H9 (cell line): ENCODE measurements at regions not wholly inside any gene's neighbourhood (a gene's known extent, or its start where the extent isn't known, plus 50 kb on each side); places are given as distances from the start of the nearest gene placed in this dataset.

Source experiments
- DNase-seq: peaks from one replicate; pipeline ENCODE4 v3.0.0-alpha.2; 2017
- H2AFZ ChIP-seq: one replicate; pipeline ENCODE4 v1.6.1; 2013; ENCODE audit warnings: mild to moderate bottlenecking, low read length, control low read depth, moderate library complexity
- H2AK5ac ChIP-seq: 2 replicates; pipeline ENCODE4 v1.6.1; 2013; ENCODE audit warnings: low read length, control low read depth, mixed read lengths; ENCODE audit not compliant: insufficient read length
- H2BK120ac ChIP-seq: one replicate; pipeline ENCODE4 v1.6.1; 2013; ENCODE audit warnings: low read depth, mild to moderate bottlenecking, low read length, control low read depth, inconsistent platforms; ENCODE audit not compliant: poor library complexity, severe bottlenecking
- H2BK12ac ChIP-seq: 2 replicates; pipeline ENCODE4 v1.6.1; 2013; ENCODE audit warnings: low read length, control low read depth, mixed read lengths, low read depth; ENCODE audit not compliant: insufficient read length
- H2BK15ac ChIP-seq: 2 replicates; pipeline ENCODE4 v1.6.1; 2013; ENCODE audit warnings: low read depth, low read length, control low read depth
- H2BK20ac ChIP-seq: one replicate; pipeline ENCODE4 v1.6.1; 2013; ENCODE audit warnings: low read depth, mild to moderate bottlenecking, low read length, control low read depth, inconsistent platforms; ENCODE audit not compliant: poor library complexity, severe bottlenecking
- H2BK5ac ChIP-seq: 2 replicates; pipeline ENCODE4 v1.6.1; 2013; ENCODE audit warnings: low read length, control low read depth, mixed read lengths; ENCODE audit not compliant: insufficient read length
- H3K14ac ChIP-seq: 2 replicates; pipeline ENCODE4 v1.6.1; 2013; ENCODE audit warnings: low read length, control low read depth; ENCODE audit not compliant: insufficient read depth
- H3K18ac ChIP-seq: 2 replicates; pipeline ENCODE4 v1.6.1; 2013; ENCODE audit warnings: low read depth, mild to moderate bottlenecking, mixed read lengths, low read length, control low read depth; ENCODE audit not compliant: insufficient read length
- H3K23ac ChIP-seq: 2 replicates; pipeline ENCODE4 v1.6.1; 2013; ENCODE audit warnings: low read length, control low read depth, mixed read lengths, low read depth; ENCODE audit not compliant: insufficient read length
- H3K23me2 ChIP-seq: 2 replicates; pipeline ENCODE4 v1.6.1; 2013; ENCODE audit warnings: low read depth, mild to moderate bottlenecking, mixed read lengths, low read length, control low read depth; ENCODE audit not compliant: insufficient read length, poor library complexity, severe bottlenecking
- H3K27ac ChIP-seq: 2 replicates; pipeline ENCODE4 v1.5.1; 2013; ENCODE audit warnings: low read length, control low read depth, mixed read lengths, low read depth; ENCODE audit not compliant: insufficient read length
- H3K27me3 ChIP-seq: 2 replicates; pipeline ENCODE4 v1.6.1; 2013; ENCODE audit warnings: low read length, control low read depth, inconsistent platforms; ENCODE audit not compliant: insufficient read depth
- H3K4ac ChIP-seq: 2 replicates; pipeline ENCODE4 v1.6.1; 2013; ENCODE audit warnings: low read depth, mild to moderate bottlenecking, control low read depth, inconsistent platforms, low read length, moderate library complexity
- H3K4me1 ChIP-seq: 2 replicates; pipeline ENCODE4 v1.6.1; 2013; ENCODE audit warnings: low read length, control low read depth, inconsistent platforms; ENCODE audit not compliant: insufficient read depth
- H3K4me2 ChIP-seq: 2 replicates; pipeline ENCODE4 v1.6.1; 2013; ENCODE audit warnings: low read length, control low read depth, mixed read lengths; ENCODE audit not compliant: insufficient read length, insufficient read depth
- H3K56ac ChIP-seq: 2 replicates; pipeline ENCODE4 v1.6.1; 2013; ENCODE audit warnings: low read depth, mild to moderate bottlenecking, mixed read lengths, low read length, control low read depth; ENCODE audit not compliant: insufficient read length
- H3K79me1 ChIP-seq: 2 replicates; pipeline ENCODE4 v1.6.1; 2013; ENCODE audit warnings: low read depth, mild to moderate bottlenecking, moderate library complexity, low read length, control low read depth, inconsistent platforms; ENCODE audit not compliant: insufficient read depth, poor library complexity, severe bottlenecking
- H3K79me2 ChIP-seq: 2 replicates; pipeline ENCODE4 v1.6.1; 2013; ENCODE audit warnings: low read length, control low read depth, inconsistent platforms; ENCODE audit not compliant: insufficient read depth
- H3K9ac ChIP-seq: 2 replicates; pipeline ENCODE4 v1.6.1; 2013; ENCODE audit warnings: low read length, control low read depth, mixed read lengths; ENCODE audit not compliant: insufficient read length; ENCODE audit errors: extremely low read depth
- H3K9me3 ChIP-seq: one replicate; pipeline ENCODE4 v1.6.1; 2013; ENCODE audit warnings: low read depth, low read length, inconsistent platforms; ENCODE audit not compliant: control insufficient read depth
- H3T11ph ChIP-seq: one replicate; pipeline ENCODE4 v1.6.1; 2013; ENCODE audit warnings: mild to moderate bottlenecking, low read length, control low read depth, inconsistent platforms
- H4K20me1 ChIP-seq: one replicate; pipeline ENCODE4 v1.6.1; 2013; ENCODE audit not compliant: control insufficient read depth, insufficient read length, insufficient read depth
- H4K5ac ChIP-seq: 2 replicates; pipeline ENCODE4 v1.6.1; 2013; ENCODE audit warnings: low read depth, mild to moderate bottlenecking, mixed read lengths, low read length, control low read depth; ENCODE audit not compliant: insufficient read length
- H4K8ac ChIP-seq: replicated peaks from 2 replicates; pipeline ENCODE4 v1.6.1; 2013; ENCODE audit warnings: low read length, control low read depth, mixed read lengths, low read depth; ENCODE audit not compliant: insufficient read length
- H4K91ac ChIP-seq: 2 replicates; pipeline ENCODE4 v1.6.1; 2013; ENCODE audit warnings: low read depth, mild to moderate bottlenecking, moderate library complexity, mixed read lengths, low read length, control low read depth; ENCODE audit not compliant: insufficient read length
- H3K27ac Mint-ChIP-seq, 3 experiments: 2 replicates in 2 of 3; 3 replicates in 1 of 3; pipeline ENCODE4 v1.8.0; 2020 to 2021; ENCODE audit warnings: mixed read lengths in 3 of 3, mild to moderate bottlenecking in 1 of 3, moderate library complexity in 1 of 3
- H3K27me3 Mint-ChIP-seq: 2 replicates; pipeline ENCODE4 v1.8.0; 2021; ENCODE audit warnings: low read depth, mild to moderate bottlenecking, moderate library complexity, mixed read lengths
- H3K36me3 Mint-ChIP-seq, 3 experiments: 2 replicates in 2 of 3; 3 replicates in 1 of 3; pipeline ENCODE4 v1.8.0; 2020 to 2021; ENCODE audit warnings: low read depth in 3 of 3, mixed read lengths in 3 of 3; ENCODE audit not compliant: insufficient read depth in 1 of 3
- H3K4me1 Mint-ChIP-seq, 2 experiments: 2 replicates each; pipeline ENCODE4 v1.8.0; 2020; ENCODE audit warnings: mixed read lengths in 2 of 2
- H3K4me3 Mint-ChIP-seq, 2 experiments: 2 replicates in 1 of 2; 3 replicates in 1 of 2; pipeline ENCODE4 v1.8.0; 2020 to 2021; ENCODE audit warnings: mild to moderate bottlenecking in 2 of 2, mixed read lengths in 2 of 2, moderate library complexity in 1 of 2
- H3K9me3 Mint-ChIP-seq, 2 experiments: 2 replicates in 1 of 2; 3 replicates in 1 of 2; pipeline ENCODE4 v1.8.0; 2020; ENCODE audit warnings: mild to moderate bottlenecking in 2 of 2, mixed read lengths in 2 of 2, moderate library complexity in 1 of 2
- WGBS: extraction: QIAGEN DNeasy Blood & Tissue Kit; methylation state at CpG from one replicate; pipeline ENCODE4 v1.1.7; 2013; ENCODE audit warnings: missing lambda C conversion rate, low lambda C conversion rate, mixed read lengths; ENCODE audit not compliant: insufficient read length; ENCODE audit errors: extremely low coverage; 5-methylcytosine and 5-hydroxymethylcytosine counted together
- TF ChIP-seq, protein P1 (sequence below): fragments of 200-600 bp; sonication (generic); conservative IDR thresholded peaks from 3 replicates; pipeline ENCODE4 v1.8.0; 2021; ENCODE audit warnings: antibody characterized with exemption, mild to moderate bottlenecking

DNA sequence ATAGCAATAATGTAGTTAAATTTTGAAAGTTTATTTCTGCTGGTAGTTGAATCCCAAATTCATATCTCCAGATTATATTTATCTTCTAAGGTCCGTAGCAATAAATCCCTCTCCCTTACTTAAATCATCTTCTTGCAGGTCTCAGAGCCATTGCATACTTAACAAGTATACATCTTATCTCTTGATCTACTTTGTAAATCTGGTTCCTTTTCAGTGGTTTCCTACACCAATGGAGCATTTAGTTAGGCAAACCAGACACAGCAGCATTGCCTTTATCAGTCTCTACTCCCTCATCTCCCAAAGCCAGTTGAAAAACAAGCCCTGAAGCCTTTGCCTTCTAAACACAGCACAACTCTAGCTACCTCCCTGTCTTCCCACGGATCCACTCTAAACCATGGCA lies 440.9 kb downstream of the CNTN6 start:
- TF ChIP-seq, protein P1, sequence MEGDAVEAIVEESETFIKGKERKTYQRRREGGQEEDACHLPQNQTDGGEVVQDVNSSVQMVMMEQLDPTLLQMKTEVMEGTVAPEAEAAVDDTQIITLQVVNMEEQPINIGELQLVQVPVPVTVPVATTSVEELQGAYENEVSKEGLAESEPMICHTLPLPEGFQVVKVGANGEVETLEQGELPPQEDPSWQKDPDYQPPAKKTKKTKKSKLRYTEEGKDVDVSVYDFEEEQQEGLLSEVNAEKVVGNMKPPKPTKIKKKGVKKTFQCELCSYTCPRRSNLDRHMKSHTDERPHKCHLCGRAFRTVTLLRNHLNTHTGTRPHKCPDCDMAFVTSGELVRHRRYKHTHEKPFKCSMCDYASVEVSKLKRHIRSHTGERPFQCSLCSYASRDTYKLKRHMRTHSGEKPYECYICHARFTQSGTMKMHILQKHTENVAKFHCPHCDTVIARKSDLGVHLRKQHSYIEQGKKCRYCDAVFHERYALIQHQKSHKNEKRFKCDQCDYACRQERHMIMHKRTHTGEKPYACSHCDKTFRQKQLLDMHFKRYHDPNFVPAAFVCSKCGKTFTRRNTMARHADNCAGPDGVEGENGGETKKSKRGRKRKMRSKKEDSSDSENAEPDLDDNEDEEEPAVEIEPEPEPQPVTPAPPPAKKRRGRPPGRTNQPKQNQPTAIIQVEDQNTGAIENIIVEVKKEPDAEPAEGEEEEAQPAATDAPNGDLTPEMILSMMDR, result no peak
- no peaks in the 10 kb centered on the region for H3K79me1 ChIP-seq
- no peak overlapping the region for H3K18ac ChIP-seq
- H2AFZ ChIP-seq, result no peak overlapping the region
- H3K4me3 Mint-ChIP-seq, result no peak overlapping the region
- H3K23me2 ChIP-seq, result no peaks in the 10 kb centered on the region
- no peak overlapping the region for H3K14ac ChIP-seq
- no peak for DNase-seq
- H3K4me1 ChIP-seq, result no peaks in the 10 kb centered on the region
- H2BK120ac ChIP-seq, result no peak overlapping the region
- no peak overlapping the region for H2BK5ac ChIP-seq
- H3K56ac ChIP-seq, result no peak overlapping the region
- no peak overlapping the region for H3T11ph ChIP-seq
- H3K36me3 Mint-ChIP-seq, result peaks cover 5 to 10% (median 6%) of the 10 kb centered on the region in 3 experiments
- H3K4me1 Mint-ChIP-seq, result peaks cover 0 to 3% of the 10 kb centered on the region in 2 experiments; a peak in 1 of 4 replicates
- no peak overlapping the region for H3K23ac ChIP-seq
- no peak overlapping the region for H4K8ac ChIP-seq
- H3K9me3 Mint-ChIP-seq, result peaks cover 11 to 14% of the 10 kb centered on the region in 2 experiments
- H4K91ac ChIP-seq, result no peak overlapping the region
- no peak overlapping the region for H3K9ac ChIP-seq
- no peaks in the 10 kb centered on the region for H3K9me3 ChIP-seq
- H3K27me3 Mint-ChIP-seq, result no peaks in the 10 kb centered on the region
- no peak overlapping the region for H3K4me2 ChIP-seq
- H3K79me2 ChIP-seq, result no peaks in the 10 kb centered on the region
- no peaks in the 10 kb centered on the region for H4K20me1 ChIP-seq
- no peaks in the 10 kb centered on the region for H3K27me3 ChIP-seq
- no peak overlapping the region for H4K5ac ChIP-seq
- H2BK20ac ChIP-seq, result no peak overlapping the region
- H3K4ac ChIP-seq, result no peak overlapping the region
- no peak overlapping the region for H2BK12ac ChIP-seq
- no peak overlapping the region for H2BK15ac ChIP-seq
- H2AK5ac ChIP-seq, result no peak overlapping the region
- no peak overlapping the region for H3K27ac ChIP-seq
- no CpG with 5 or more reads among the region's 2 CpGs for WGBS
- H3K27ac Mint-ChIP-seq, result peak overlapping the region in 1 of 3 experiments; percentile 31; a peak in 3 of 7 replicates
